Mesenchymal stem cell (in vitro differentiated cells and primary cell): ENCODE measurements at regions not wholly inside any gene's neighbourhood (a gene's known extent, or its start where the extent isn't known, plus 50 kb on each side); places are given as distances from the start of the nearest gene placed in this dataset.

Experiments
- DNase-seq: peaks from one replicate; pipeline ENCODE4 v3.0.0-alpha.2; 2013
- H2AFZ ChIP-seq: one replicate; pipeline ENCODE4 v1.6.1; 2013; ENCODE audit warnings: low read depth, mild to moderate bottlenecking, control low read depth, inconsistent platforms, low read length, moderate library complexity
- H2AK5ac ChIP-seq: 2 replicates; pipeline ENCODE4 v1.6.1; 2013; ENCODE audit warnings: low read length, moderate library complexity, mild to moderate bottlenecking, inconsistent platforms; ENCODE audit not compliant: severe bottlenecking
- H2BK120ac ChIP-seq: one replicate; pipeline ENCODE4 v1.6.1; 2013; ENCODE audit warnings: low read depth, mild to moderate bottlenecking, inconsistent platforms, low read length, moderate library complexity
- H2BK12ac ChIP-seq, 2 experiments: one replicate each; pipeline ENCODE4 v1.6.1; 2013; ENCODE audit warnings: inconsistent platforms in 2 of 2, low read length in 2 of 2, mild to moderate bottlenecking in 2 of 2, moderate library complexity in 2 of 2, control low read depth in 1 of 2
- H2BK15ac ChIP-seq: one replicate; pipeline ENCODE4 v1.6.1; 2013; ENCODE audit warnings: mild to moderate bottlenecking, low read depth, inconsistent platforms; ENCODE audit not compliant: poor library complexity, severe bottlenecking
- H2BK5ac ChIP-seq: 2 replicates; pipeline ENCODE4 v1.6.1; 2013; ENCODE audit warnings: low read depth, mild to moderate bottlenecking, low read length, control low read depth, inconsistent platforms; ENCODE audit not compliant: poor library complexity, severe bottlenecking
- H3K14ac ChIP-seq, 2 experiments: one replicate each; pipeline ENCODE4 v1.6.1; 2013; ENCODE audit warnings: inconsistent platforms in 2 of 2, low read length in 2 of 2, control low read depth in 1 of 2, mild to moderate bottlenecking in 1 of 2, moderate library complexity in 1 of 2
- H3K18ac ChIP-seq, 2 experiments: one replicate each; pipeline ENCODE4 v1.6.1; 2013; ENCODE audit warnings: inconsistent platforms in 2 of 2, low read length in 2 of 2, control low read depth in 1 of 2, low read depth in 1 of 2, mild to moderate bottlenecking in 1 of 2
- H3K23ac ChIP-seq, 2 experiments: one replicate each; pipeline ENCODE4 v1.6.1; 2013; ENCODE audit warnings: inconsistent platforms in 2 of 2, low read length in 2 of 2, mild to moderate bottlenecking in 2 of 2, moderate library complexity in 2 of 2, control low read depth in 1 of 2
- H3K27ac ChIP-seq: 2 replicates; pipeline ENCODE4 v1.5.1; 2013; ENCODE audit warnings: mild to moderate bottlenecking, moderate library complexity, low read length, control low read depth, inconsistent platforms; ENCODE audit not compliant: poor library complexity, severe bottlenecking
- H3K27me3 ChIP-seq, 2 experiments: 2 replicates each; pipeline versions ENCODE4 v1.6.1 to v1.7.0; 2013; ENCODE audit warnings: low read length in 2 of 2, mild to moderate bottlenecking in 2 of 2, moderate library complexity in 2 of 2, control low read depth in 1 of 2, inconsistent platforms in 1 of 2; ENCODE audit not compliant: control insufficient read depth in 1 of 2, insufficient read depth in 1 of 2
- H3K36me3 ChIP-seq, 2 experiments: 2 replicates each; pipeline versions ENCODE4 v1.6.1 to v1.7.0; 2013; ENCODE audit warnings: low read length in 2 of 2, control low read depth in 1 of 2, inconsistent platforms in 1 of 2, low read depth in 1 of 2, mild to moderate bottlenecking in 1 of 2; ENCODE audit not compliant: insufficient read depth in 2 of 2, control insufficient read depth in 1 of 2
- H3K4ac ChIP-seq, 2 experiments: one replicate each; pipeline ENCODE4 v1.6.1; 2013; ENCODE audit warnings: inconsistent platforms in 2 of 2, low read length in 2 of 2, mild to moderate bottlenecking in 2 of 2, moderate library complexity in 2 of 2, control low read depth in 1 of 2, low read depth in 1 of 2
- H3K4me1 ChIP-seq: 2 replicates; pipeline ENCODE4 v1.6.1; 2013; ENCODE audit warnings: low read depth, low read length, control low read depth; ENCODE audit not compliant: control insufficient read depth, insufficient read depth
- H3K4me2 ChIP-seq: 2 replicates; pipeline ENCODE4 v1.6.1; 2013; ENCODE audit warnings: low read length, mild to moderate bottlenecking, inconsistent platforms; ENCODE audit not compliant: poor library complexity, severe bottlenecking
- H3K4me3 ChIP-seq, 2 experiments: 2 replicates each; pipeline versions ENCODE4 v1.5.1 to v1.7.0; 2013; ENCODE audit warnings: low read length in 2 of 2, mild to moderate bottlenecking in 2 of 2, control low read depth in 1 of 2, low read depth in 1 of 2; ENCODE audit not compliant: insufficient read depth in 1 of 2
- H3K79me1 ChIP-seq: replicated peaks from 2 replicates; pipeline ENCODE4 v1.6.1; 2013; ENCODE audit warnings: mild to moderate bottlenecking, control low read depth, low read length, inconsistent platforms; ENCODE audit not compliant: poor library complexity, severe bottlenecking
- H3K9ac ChIP-seq: 2 replicates; pipeline ENCODE4 v1.7.0; 2013; ENCODE audit warnings: mild to moderate bottlenecking, low read length, moderate library complexity
- H3K9me3 ChIP-seq: 2 replicates; pipeline ENCODE4 v1.7.0; 2013; ENCODE audit warnings: mild to moderate bottlenecking, low read length; ENCODE audit not compliant: control insufficient read depth
- H4K8ac ChIP-seq: one replicate; pipeline ENCODE4 v1.6.1; 2013; ENCODE audit warnings: inconsistent platforms, mild to moderate bottlenecking, low read length, moderate library complexity
- H4K91ac ChIP-seq: one replicate; pipeline ENCODE4 v1.6.1; 2013; ENCODE audit warnings: mild to moderate bottlenecking, low read length, inconsistent platforms
- WGBS: methylation state at CpG from one replicate; pipeline ENCODE4 v1.1.7; 2013; ENCODE audit warnings: mixed read lengths; 5-methylcytosine and 5-hydroxymethylcytosine counted together

DNA sequence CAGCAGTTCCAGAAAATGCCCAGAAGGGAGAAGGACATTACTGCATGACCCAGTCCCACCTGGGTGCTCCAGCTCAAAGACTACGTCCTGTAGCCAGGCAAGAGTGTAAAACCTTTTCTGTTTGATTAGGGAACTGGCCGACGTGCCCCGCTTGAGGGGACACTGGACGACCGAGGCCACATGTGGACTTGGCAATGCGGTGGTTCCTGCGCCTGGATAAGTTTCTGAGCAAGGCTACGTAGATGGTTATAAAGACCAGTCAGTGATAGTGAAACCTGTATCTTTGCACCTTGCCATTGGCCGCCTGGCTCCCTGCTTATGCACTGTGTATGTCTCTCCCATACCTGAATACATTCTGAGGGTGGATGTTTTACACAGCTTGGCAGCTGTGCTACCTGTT, 567.0 kb upstream of the CRIM1 start:
- Histone ChIP-seq H3K14ac (no peak overlapping the region), H3K36me3 (no peaks in the 10 kb centered on the region), H3K9ac (no peak overlapping the region), H2BK12ac (no peak overlapping the region), H2BK15ac (no peak overlapping the region), H2BK120ac (no peak overlapping the region), H4K91ac (no peak overlapping the region), H4K8ac (no peak overlapping the region), H3K79me1 (no peaks in the 10 kb centered on the region), H3K4me2 (no peak overlapping the region), H3K9me3 (peaks cover 12% of the 10 kb centered on the region), H2AK5ac (no peak overlapping the region), H3K4me3 (no peak overlapping the region), H3K27me3 (no peaks in the 10 kb centered on the region), H3K4me1 (no peaks in the 10 kb centered on the region), H3K27ac (no peak overlapping the region), H3K18ac (no peak overlapping the region), H2AFZ (peak overlapping the region; percentile 43), H3K23ac (no peak overlapping the region), H3K4ac (no peak overlapping the region), H2BK5ac (no peak overlapping the region)
- WGBS = 85% methylated on average over 10 of the region's 10 CpGs
- no peak for DNase-seq

DNA sequence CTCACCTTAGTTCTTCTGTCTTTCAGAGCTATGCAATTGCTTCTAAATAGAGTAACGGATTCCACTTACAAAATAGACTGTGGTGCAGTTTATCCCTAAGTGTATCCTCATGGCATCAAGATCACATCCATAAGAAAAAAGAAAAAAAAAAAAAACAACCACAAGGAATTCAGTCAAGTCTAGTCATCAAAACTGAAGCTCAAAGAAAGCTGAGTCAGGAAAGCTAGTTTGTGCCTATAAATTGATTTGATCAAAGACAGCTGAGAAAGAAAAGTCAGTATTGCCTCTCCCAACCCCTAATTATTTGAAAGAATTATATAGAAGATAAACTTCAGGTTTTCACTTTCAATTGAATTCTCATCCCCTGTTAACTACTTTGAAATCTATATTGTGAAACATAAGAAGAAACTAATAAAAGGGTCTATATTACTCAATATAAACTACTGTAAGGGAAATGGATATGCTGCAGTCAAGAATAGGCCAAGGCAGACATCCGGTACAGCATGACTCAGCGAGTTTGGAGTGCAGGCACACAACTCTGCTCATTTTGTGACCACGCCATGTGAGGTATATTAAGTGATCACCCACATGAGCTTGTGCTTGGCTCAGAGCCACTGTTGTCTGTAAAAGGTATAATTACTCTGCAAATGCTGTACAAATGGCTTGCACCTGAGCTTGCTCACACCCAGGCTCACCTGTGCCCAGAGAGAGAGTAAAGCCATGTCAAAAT, 568.1 kb upstream of the CRIM1 start:
- Histone ChIP-seq H3K27me3 (no peaks in the 10 kb centered on the region), H3K4ac (no peak overlapping the region), H2BK120ac (no peak overlapping the region), H3K9ac (no peak overlapping the region), H3K23ac (no peak overlapping the region), H4K91ac (no peak overlapping the region), H3K4me1 (no peaks in the 10 kb centered on the region), H3K79me1 (no peaks in the 10 kb centered on the region), H3K4me2 (no peak overlapping the region), H3K9me3 (peaks cover 12% of the 10 kb centered on the region), H2AK5ac (no peak overlapping the region), H2BK15ac (no peak overlapping the region), H3K18ac (no peak overlapping the region), H3K4me3 (no peak overlapping the region), H3K27ac (no peak overlapping the region), H2BK12ac (no peak overlapping the region), H3K14ac (no peak overlapping the region), H3K36me3 (no peaks in the 10 kb centered on the region), H2BK5ac (no peak overlapping the region), H4K8ac (no peak overlapping the region), H2AFZ (no peak overlapping the region)
- 82% methylated on average over 4 of the region's 4 CpGs for WGBS
- peak; percentile 4 for DNase-seq

DNA sequence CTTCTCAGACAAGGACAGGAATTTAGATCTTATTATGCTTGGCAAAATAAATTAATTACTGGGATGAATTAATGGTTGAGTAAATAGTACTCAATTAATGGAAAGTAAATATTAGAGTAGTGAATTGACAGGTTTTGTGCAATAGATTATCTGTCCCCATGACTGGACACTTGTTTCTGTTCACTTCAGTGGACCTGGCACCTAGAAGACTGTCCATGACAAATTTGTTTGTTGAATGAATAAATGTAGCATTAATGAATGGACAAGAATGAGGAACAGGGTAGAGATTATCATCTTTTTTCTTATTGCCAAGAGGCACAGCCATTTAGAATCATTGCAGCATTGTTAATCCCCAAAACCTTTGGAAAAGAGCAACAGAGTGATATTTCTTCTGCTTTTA, 570.0 kb upstream of the CRIM1 start:
- no peak overlapping the region for H4K91ac ChIP-seq
- no peak overlapping the region for H3K9ac ChIP-seq
- H2AK5ac ChIP-seq = no peak overlapping the region
- no peak overlapping the region for H3K23ac ChIP-seq
- no peak overlapping the region for H2BK12ac ChIP-seq
- no peak overlapping the region for H3K18ac ChIP-seq
- no peaks in the 10 kb centered on the region for H3K79me1 ChIP-seq
- H2BK120ac ChIP-seq = no peak overlapping the region
- H3K4me1 ChIP-seq = no peaks in the 10 kb centered on the region
- no peak overlapping the region for H3K14ac ChIP-seq
- H3K4ac ChIP-seq = no peak overlapping the region
- no peak overlapping the region for H2AFZ ChIP-seq
- no peak overlapping the region for H2BK5ac ChIP-seq
- no peak overlapping the region for H3K4me3 ChIP-seq
- peaks cover 12% of the 10 kb centered on the region for H3K9me3 ChIP-seq
- H3K27ac ChIP-seq = no peak overlapping the region
- H2BK15ac ChIP-seq = no peak overlapping the region
- no peak for DNase-seq
- no peak overlapping the region for H4K8ac ChIP-seq
- no peaks in the 10 kb centered on the region for H3K27me3 ChIP-seq
- H3K36me3 ChIP-seq = no peaks in the 10 kb centered on the region
- H3K4me2 ChIP-seq = no peak overlapping the region

GRCh38 chr2:35784777-35785176, 570.8 kb upstream of the CRIM1 start:
- DNase-seq = no peak
- Histone ChIP-seq H2BK120ac (no peak overlapping the region), H2AFZ (no peak overlapping the region), H4K91ac (no peak overlapping the region), H3K4ac (no peak overlapping the region), H4K8ac (no peak overlapping the region), H2BK5ac (no peak overlapping the region), H2AK5ac (no peak overlapping the region), H3K9me3 (peaks cover 9% of the 10 kb centered on the region), H2BK12ac (no peak overlapping the region), H3K27me3 (no peaks in the 10 kb centered on the region), H3K79me1 (no peaks in the 10 kb centered on the region), H3K4me1 (no peaks in the 10 kb centered on the region), H3K36me3 (no peaks in the 10 kb centered on the region), H3K27ac (no peak overlapping the region), H3K9ac (no peak overlapping the region), H3K23ac (no peak overlapping the region), H3K14ac (no peak overlapping the region), H2BK15ac (no peak overlapping the region), H3K4me3 (no peak overlapping the region), H3K18ac (no peak overlapping the region), H3K4me2 (no peak overlapping the region)
- 91% methylated on average over 1 of the region's 1 CpG for WGBS
